Activated naive CD4-positive, alpha-beta T cell treated with anti-CD3 and anti-CD28 coated beads, Interleukin-2, amount 50 U/mL, for 16 hours (primary cell): ENCODE measurements at regions not wholly inside any gene's neighbourhood (a gene's known extent, or its start where the extent isn't known, plus 50 kb on each side); places are given as distances from the start of the nearest gene placed in this dataset.
"Not testable (repeated sequence)": the region's sequence is repeated elsewhere in the genome, so short reads cannot be mapped to it uniquely, and the experiment has no call there.

ENCODE experiments used
- DNase-seq: peaks from one replicate; pipeline ENCODE4 v3.0.0-alpha.2; 2020

DNA sequence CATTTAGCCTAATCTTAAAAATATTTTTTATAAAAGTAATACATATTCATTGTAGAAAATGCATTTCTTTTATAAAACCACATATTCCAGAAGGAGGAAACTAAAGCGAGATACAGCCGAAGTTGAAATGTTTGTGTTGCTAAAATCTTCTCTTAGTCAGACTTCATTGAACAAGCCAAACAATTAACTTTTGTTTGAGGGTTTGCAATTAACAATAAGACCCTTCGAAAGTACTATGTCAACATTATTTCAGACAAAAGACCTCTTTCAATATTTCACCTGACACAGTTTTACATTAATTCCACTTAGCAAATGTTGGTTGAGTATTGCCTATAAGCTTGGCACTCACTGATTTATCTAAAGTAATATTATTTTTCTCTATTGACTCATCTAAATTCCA is 354.0 kb upstream of the ADAMTS5 start:
- no peak for DNase-seq

- not testable (repeated sequence) for DNase-seq
Observed at GRCh38 chr21:27317601-27318000, 350.7 kb upstream of the ADAMTS5 start.

- no peak for DNase-seq
Observed at GRCh38 chr21:27315373-27315772, 348.5 kb upstream of the ADAMTS5 start.

GRCh38 chr21:27314131-27314530 is 347.2 kb upstream of the ADAMTS5 start:
- DNase-seq: no peak

GRCh38 chr21:27306791-27307775 is 340.2 kb upstream of the ADAMTS5 start:
- no peak for DNase-seq

- no peak for DNase-seq
Observed at GRCh38 chr21:27306206-27306605, 339.3 kb upstream of the ADAMTS5 start.

- no peak for DNase-seq
Observed at GRCh38 chr21:27301220-27301619, 334.3 kb upstream of the ADAMTS5 start.

GRCh38 chr21:27300770-27301169 is 333.9 kb upstream of the ADAMTS5 start:
- DNase-seq: no peak

DNA sequence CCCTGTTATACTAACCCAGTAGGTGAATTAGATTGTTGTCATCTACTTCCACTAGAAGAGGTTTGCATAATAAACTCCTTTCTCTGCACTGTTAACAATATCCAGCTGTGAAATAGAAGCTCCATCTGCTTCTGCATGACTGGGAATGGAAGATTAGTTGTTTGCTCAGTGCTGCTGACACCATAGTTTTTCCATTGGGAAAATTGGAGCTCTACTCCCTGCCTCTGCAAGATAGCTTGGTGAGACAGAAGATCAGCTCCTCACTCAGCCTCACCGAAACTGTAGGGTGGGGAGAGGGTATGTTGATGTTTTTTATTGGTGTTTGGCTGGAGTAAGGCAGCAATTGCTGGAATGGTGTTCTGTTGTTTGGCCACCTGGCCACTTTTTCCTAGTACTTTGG is 331.6 kb upstream of the ADAMTS5 start:
- no peak for DNase-seq

GRCh38 chr21:27293239-27293638 is 326.4 kb upstream of the ADAMTS5 start:
- no peak for DNase-seq

DNA sequence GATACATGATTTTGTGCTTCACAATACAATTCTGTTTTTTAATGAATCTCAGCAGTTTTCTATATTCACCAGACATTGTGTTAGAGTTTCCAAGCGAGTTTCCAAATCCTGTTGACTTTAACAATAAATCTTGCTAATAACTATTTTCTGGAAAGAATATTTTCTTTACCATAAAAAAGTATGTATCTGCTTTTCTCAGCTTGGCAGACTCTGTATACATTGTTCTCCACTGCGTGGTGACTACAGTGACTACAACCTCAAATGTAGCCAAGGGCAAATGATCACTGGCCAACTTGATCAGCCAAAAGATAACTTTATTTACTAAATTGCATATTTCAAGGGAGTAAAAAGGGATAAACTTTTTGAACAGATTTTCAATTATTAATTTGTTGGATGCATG is 325.9 kb upstream of the ADAMTS5 start:
- no peak for DNase-seq

- DNase-seq: no peak
Observed at GRCh38 chr21:27292229-27292628, 325.3 kb upstream of the ADAMTS5 start.

DNA sequence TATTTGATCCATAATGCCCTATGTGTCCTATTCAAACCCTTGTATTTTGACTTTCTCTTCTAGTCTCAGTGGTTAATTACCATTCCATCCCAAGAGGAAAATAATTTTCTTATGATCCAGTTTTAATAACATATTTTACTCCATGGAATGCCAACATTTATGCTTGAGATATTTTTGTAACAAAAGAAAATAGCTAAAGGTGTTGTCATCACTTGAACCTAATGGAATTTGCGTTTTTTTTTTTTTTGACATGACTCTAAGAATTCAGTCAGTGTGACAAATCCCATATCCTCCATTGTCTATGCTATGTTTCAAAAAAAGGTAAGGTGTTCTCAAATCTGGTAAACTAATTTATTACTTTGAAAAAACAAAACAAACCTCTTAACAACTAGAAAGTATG is 324.1 kb upstream of the ADAMTS5 start:
- DNase-seq: no peak

GRCh38 chr21:27290028-27290427 is 323.1 kb upstream of the ADAMTS5 start:
- no peak for DNase-seq

GRCh38 chr21:27286760-27287159 is 319.9 kb upstream of the ADAMTS5 start:
- no peak for DNase-seq

GRCh38 chr21:27277110-27277509 is 310.2 kb upstream of the ADAMTS5 start:
- DNase-seq: no peak

DNA sequence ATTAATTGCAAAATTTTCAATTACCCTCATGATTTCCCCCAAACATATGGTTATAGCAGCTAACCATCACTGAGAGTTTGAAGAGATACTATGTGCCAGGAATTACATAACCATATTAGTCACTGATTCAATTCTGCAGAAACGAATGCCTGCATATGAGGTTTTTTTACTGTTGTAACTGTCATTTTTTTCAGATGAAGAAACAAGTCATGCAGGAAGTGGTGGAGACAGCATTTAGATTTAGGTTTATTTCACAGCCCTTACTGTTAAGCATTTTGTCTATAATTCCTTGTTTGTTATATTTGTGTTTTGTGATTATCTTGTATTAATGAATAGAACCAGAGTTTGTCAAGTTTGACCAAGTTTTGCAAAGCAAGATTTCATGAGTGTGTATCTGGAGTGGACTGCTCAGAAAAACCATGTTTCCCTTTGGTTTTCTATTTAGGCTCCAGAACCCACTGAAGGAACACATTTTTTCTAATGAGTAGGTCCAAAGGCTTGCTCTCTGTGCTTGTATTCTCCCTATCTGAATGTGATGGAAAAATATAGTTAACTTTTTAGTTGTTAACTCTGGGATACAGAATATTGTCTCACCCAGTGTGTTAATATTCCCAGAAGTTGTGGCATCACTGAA is 308.5 kb upstream of the ADAMTS5 start:
- DNase-seq: no peak

DNA sequence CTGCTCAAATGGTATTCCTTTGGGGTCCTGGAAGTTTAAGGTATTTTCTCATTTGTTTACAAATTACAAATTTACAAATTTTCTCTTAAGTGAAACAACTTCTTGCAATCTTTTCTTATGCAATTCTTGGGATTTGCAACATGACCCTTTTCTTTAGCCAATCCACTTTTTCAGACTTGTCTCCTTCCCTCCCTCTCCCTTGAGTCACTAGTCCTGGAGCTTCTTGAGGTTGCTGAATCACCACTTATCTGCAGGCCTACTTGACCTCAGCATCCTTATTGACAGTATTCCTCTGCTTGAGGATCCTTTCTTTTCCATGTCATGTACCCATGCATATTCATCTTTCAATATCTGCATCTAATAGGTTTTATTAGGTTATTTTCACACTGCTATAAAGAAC is 302.8 kb upstream of the ADAMTS5 start:
- no peak for DNase-seq

GRCh38 chr21:27268290-27268689 is 301.4 kb upstream of the ADAMTS5 start:
- no peak for DNase-seq

- DNase-seq: no peak
Observed at GRCh38 chr21:27265949-27266348, 299.1 kb upstream of the ADAMTS5 start.

GRCh38 chr21:27265492-27265891 is 298.6 kb upstream of the ADAMTS5 start:
- DNase-seq: no peak

- DNase-seq: no peak
Observed at GRCh38 chr21:27261676-27262075, 294.8 kb upstream of the ADAMTS5 start.

- DNase-seq: no peak
Observed at GRCh38 chr21:27260728-27261127, 293.8 kb upstream of the ADAMTS5 start.

- DNase-seq: no peak
Observed at GRCh38 chr21:27258742-27259448, 292.0 kb upstream of the ADAMTS5 start.
